ENCODE measurements at regions not wholly inside any gene's neighbourhood (a gene's known extent, or its start where the extent isn't known, plus 50 kb on each side); places are given as distances from the start of the nearest gene placed in this dataset.

GRCh38 chr11:129252621-129253020, 60.5 kb upstream of the ARHGAP32 start:
- no peaks in the 10 kb centered on the region for H3K4me1 ChIP-seq (ENCODE audit: control insufficient read depth in 3 of 3, insufficient read depth in 2 of 3, low read depth in 1 of 3, low read length in 2 of 3)
- H3K27me3 ChIP-seq (ENCODE audit: control insufficient read depth in 3 of 3, insufficient read depth in 3 of 3, low read length in 3 of 3): no peaks in the 10 kb centered on the region
- no peaks in the 10 kb centered on the region for H3K9me3 ChIP-seq (ENCODE audit: control insufficient read depth in 2 of 2, insufficient read depth in 1 of 2, low read depth in 1 of 2, low read length in 1 of 2)
- no peak overlapping the region for H3K27ac ChIP-seq (ENCODE audit: low read depth in 1 of 3, low read length in 2 of 3)
- DNase-seq (no peak), FAIRE-seq (no peak)
- WGBS, 3 donors: 78 to 87% (median 78%) methylated on average over 5 of the region's 5 CpGs
- no peak overlapping the region for H3K4me3 ChIP-seq (ENCODE audit: low read depth in 1 of 3, low read length in 3 of 3)
- no peaks in the 10 kb centered on the region for H3K36me3 ChIP-seq (ENCODE audit: control insufficient read depth in 3 of 3, insufficient read depth in 2 of 3, low read depth in 1 of 3, low read length in 3 of 3)

DNA sequence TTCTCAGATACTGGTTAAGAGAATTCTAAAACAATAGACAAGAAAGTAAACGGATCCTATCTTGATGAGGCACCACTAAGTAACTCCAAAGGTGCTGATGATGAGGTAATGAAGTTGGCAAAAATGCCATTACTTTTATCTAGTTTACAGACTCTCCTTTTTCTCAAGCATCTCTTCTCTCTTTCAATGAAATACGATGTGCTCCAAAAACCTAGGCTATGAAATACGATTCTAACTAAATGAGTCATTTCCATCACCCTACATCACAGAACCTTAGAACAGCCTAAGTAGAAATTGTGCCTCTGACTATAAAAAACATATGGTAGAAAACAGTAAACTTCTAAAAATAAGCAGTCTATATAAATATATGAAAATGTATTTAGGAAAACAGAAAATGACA, 58.9 kb upstream of the ARHGAP32 start:
- Histone ChIP-seq H3K27me3 (ENCODE audit: control insufficient read depth in 3 of 3, insufficient read depth in 3 of 3, low read length in 3 of 3) (no peaks in the 10 kb centered on the region), H3K4me3 (ENCODE audit: low read depth in 1 of 3, low read length in 3 of 3) (no peak overlapping the region), H3K27ac (ENCODE audit: low read depth in 1 of 3, low read length in 2 of 3) (no peak overlapping the region), H3K9me3 (ENCODE audit: control insufficient read depth in 2 of 2, insufficient read depth in 1 of 2, low read depth in 1 of 2, low read length in 1 of 2) (no peaks in the 10 kb centered on the region), H3K36me3 (ENCODE audit: control insufficient read depth in 3 of 3, insufficient read depth in 2 of 3, low read depth in 1 of 3, low read length in 3 of 3) (no peaks in the 10 kb centered on the region), H3K4me1 (ENCODE audit: control insufficient read depth in 3 of 3, insufficient read depth in 2 of 3, low read depth in 1 of 3, low read length in 2 of 3) (no peaks in the 10 kb centered on the region)
- 73 to 82% (median 77%) methylated on average over 3 of the region's 3 CpGs for WGBS, 3 donors
- no peak for DNase-seq
- no peak for FAIRE-seq

GRCh38 chr11:129249923-129250322, 57.8 kb upstream of the ARHGAP32 start:
- H3K9me3 ChIP-seq (ENCODE audit: control insufficient read depth in 2 of 2, insufficient read depth in 1 of 2, low read depth in 1 of 2, low read length in 1 of 2): no peaks in the 10 kb centered on the region
- no peaks in the 10 kb centered on the region for H3K4me1 ChIP-seq (ENCODE audit: control insufficient read depth in 3 of 3, insufficient read depth in 2 of 3, low read depth in 1 of 3, low read length in 2 of 3)
- H3K36me3 ChIP-seq (ENCODE audit: control insufficient read depth in 3 of 3, insufficient read depth in 2 of 3, low read depth in 1 of 3, low read length in 3 of 3): no peaks in the 10 kb centered on the region
- no peaks in the 10 kb centered on the region for H3K27me3 ChIP-seq (ENCODE audit: control insufficient read depth in 3 of 3, insufficient read depth in 3 of 3, low read length in 3 of 3)
- H3K27ac ChIP-seq (ENCODE audit: low read depth in 1 of 3, low read length in 2 of 3): no peak overlapping the region
- H3K4me3 ChIP-seq (ENCODE audit: low read depth in 1 of 3, low read length in 3 of 3): no peak overlapping the region
- DNase-seq (no peak), FAIRE-seq (no peak)
- WGBS, 3 donors: 76 to 95% (median 77%) methylated on average over 2 of the region's 2 CpGs

GRCh38 chr11:129249351-129249750, 57.2 kb upstream of the ARHGAP32 start:
- DNase-seq (no peak), FAIRE-seq (no peak)
- no peaks in the 10 kb centered on the region for H3K36me3 ChIP-seq (ENCODE audit: control insufficient read depth in 3 of 3, insufficient read depth in 2 of 3, low read depth in 1 of 3, low read length in 3 of 3)
- H3K4me1 ChIP-seq (ENCODE audit: control insufficient read depth in 3 of 3, insufficient read depth in 2 of 3, low read depth in 1 of 3, low read length in 2 of 3): no peaks in the 10 kb centered on the region
- no peaks in the 10 kb centered on the region for H3K9me3 ChIP-seq (ENCODE audit: control insufficient read depth in 2 of 2, insufficient read depth in 1 of 2, low read depth in 1 of 2, low read length in 1 of 2)
- 76 to 93% (median 88%) methylated on average over 4 of the region's 4 CpGs for WGBS, 3 donors
- H3K27me3 ChIP-seq (ENCODE audit: control insufficient read depth in 3 of 3, insufficient read depth in 3 of 3, low read length in 3 of 3): no peaks in the 10 kb centered on the region
- no peak overlapping the region for H3K4me3 ChIP-seq (ENCODE audit: low read depth in 1 of 3, low read length in 3 of 3)
- H3K27ac ChIP-seq (ENCODE audit: low read depth in 1 of 3, low read length in 2 of 3): no peak overlapping the region

DNA sequence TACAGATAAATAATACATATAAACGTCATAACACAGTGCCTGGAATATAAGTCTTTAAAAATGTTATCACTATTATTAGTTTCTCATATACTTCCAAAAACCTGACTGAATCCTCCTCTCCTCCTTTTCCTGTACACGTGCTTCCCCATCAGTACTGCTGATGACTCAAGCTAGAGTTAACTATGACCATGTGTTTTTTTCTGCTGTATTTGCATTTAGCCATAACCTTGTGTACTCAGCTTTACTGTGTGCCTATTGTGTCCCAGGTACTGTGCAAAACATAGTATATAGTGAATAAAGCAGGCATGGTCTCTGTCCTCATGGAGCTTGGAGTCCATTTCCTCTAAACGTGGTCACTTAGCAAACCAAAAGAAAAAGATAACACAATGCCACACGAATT, 56.5 kb upstream of the ARHGAP32 start:
- Histone ChIP-seq H3K36me3 (ENCODE audit: control insufficient read depth in 3 of 3, insufficient read depth in 2 of 3, low read depth in 1 of 3, low read length in 3 of 3) (no peaks in the 10 kb centered on the region), H3K4me1 (ENCODE audit: control insufficient read depth in 3 of 3, insufficient read depth in 2 of 3, low read depth in 1 of 3, low read length in 2 of 3) (no peaks in the 10 kb centered on the region), H3K27ac (ENCODE audit: low read depth in 1 of 3, low read length in 2 of 3) (no peak overlapping the region), H3K4me3 (ENCODE audit: low read depth in 1 of 3, low read length in 3 of 3) (no peak overlapping the region), H3K9me3 (ENCODE audit: control insufficient read depth in 2 of 2, insufficient read depth in 1 of 2, low read depth in 1 of 2, low read length in 1 of 2) (no peaks in the 10 kb centered on the region), H3K27me3 (ENCODE audit: control insufficient read depth in 3 of 3, insufficient read depth in 3 of 3, low read length in 3 of 3) (no peaks in the 10 kb centered on the region)
- WGBS, 3 donors: 67 to 74% (median 72%) methylated on average over 4 of the region's 4 CpGs
- FAIRE-seq (no peak), DNase-seq (peak in 1 of 2 donors; percentile 9)

DNA sequence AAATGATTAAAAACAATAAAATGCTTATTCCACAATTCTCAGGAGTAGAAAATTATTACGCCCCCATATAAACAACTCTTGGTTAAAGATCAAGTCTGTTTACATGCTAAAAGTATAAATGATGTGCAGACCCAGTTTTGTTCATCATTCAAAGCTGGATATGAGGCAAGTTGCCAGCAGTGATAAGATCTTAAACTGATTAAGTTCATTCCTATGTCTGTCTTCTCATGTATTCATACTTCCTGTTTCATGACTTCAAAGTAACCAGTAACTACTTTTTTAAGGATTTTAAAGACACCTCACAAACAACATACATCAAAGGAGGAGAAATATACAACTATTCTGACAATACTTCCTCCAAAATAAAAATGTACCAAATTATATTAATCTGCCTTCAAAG, 55.0 kb upstream of the ARHGAP32 start:
- no peaks in the 10 kb centered on the region for H3K9me3 ChIP-seq (ENCODE audit: control insufficient read depth in 2 of 2, insufficient read depth in 1 of 2, low read depth in 1 of 2, low read length in 1 of 2)
- H3K27ac ChIP-seq (ENCODE audit: low read depth in 1 of 3, low read length in 2 of 3): no peak overlapping the region
- DNase-seq: no peak
- no peaks in the 10 kb centered on the region for H3K36me3 ChIP-seq (ENCODE audit: control insufficient read depth in 3 of 3, insufficient read depth in 2 of 3, low read depth in 1 of 3, low read length in 3 of 3)
- H3K4me1 ChIP-seq (ENCODE audit: control insufficient read depth in 3 of 3, insufficient read depth in 2 of 3, low read depth in 1 of 3, low read length in 2 of 3): no peaks in the 10 kb centered on the region
- no peak overlapping the region for H3K4me3 ChIP-seq (ENCODE audit: low read depth in 1 of 3, low read length in 3 of 3)
- H3K27me3 ChIP-seq (ENCODE audit: control insufficient read depth in 3 of 3, insufficient read depth in 3 of 3, low read length in 3 of 3): no peaks in the 10 kb centered on the region
- 64 to 74% (median 67%) methylated on average over 1 of the region's 1 CpG for WGBS, 3 donors
- no peak for FAIRE-seq

GRCh38 chr11:129242855-129243254, 50.7 kb upstream of the ARHGAP32 start:
- Histone ChIP-seq H3K4me3 (ENCODE audit: low read depth in 1 of 3, low read length in 3 of 3) (no peak overlapping the region), H3K36me3 (ENCODE audit: control insufficient read depth in 3 of 3, insufficient read depth in 2 of 3, low read depth in 1 of 3, low read length in 3 of 3) (no peaks in the 10 kb centered on the region), H3K27me3 (ENCODE audit: control insufficient read depth in 3 of 3, insufficient read depth in 3 of 3, low read length in 3 of 3) (no peaks in the 10 kb centered on the region), H3K4me1 (ENCODE audit: control insufficient read depth in 3 of 3, insufficient read depth in 2 of 3, low read depth in 1 of 3, low read length in 2 of 3) (no peaks in the 10 kb centered on the region), H3K27ac (ENCODE audit: low read depth in 1 of 3, low read length in 2 of 3) (peak overlapping the region in 1 of 3 donors; percentile 11), H3K9me3 (ENCODE audit: control insufficient read depth in 2 of 2, insufficient read depth in 1 of 2, low read depth in 1 of 2, low read length in 1 of 2) (no peaks in the 10 kb centered on the region)
- FAIRE-seq (no peak), DNase-seq (no peak)
- WGBS, 3 donors: 90 to 95% (median 91%) methylated on average over 2 of the region's 2 CpGs
